ENCODE measurements at regions not wholly inside any gene's neighbourhood (a gene's known extent, or its start where the extent isn't known, plus 50 kb on each side); places are given as distances from the start of the nearest gene placed in this dataset.

DNA sequence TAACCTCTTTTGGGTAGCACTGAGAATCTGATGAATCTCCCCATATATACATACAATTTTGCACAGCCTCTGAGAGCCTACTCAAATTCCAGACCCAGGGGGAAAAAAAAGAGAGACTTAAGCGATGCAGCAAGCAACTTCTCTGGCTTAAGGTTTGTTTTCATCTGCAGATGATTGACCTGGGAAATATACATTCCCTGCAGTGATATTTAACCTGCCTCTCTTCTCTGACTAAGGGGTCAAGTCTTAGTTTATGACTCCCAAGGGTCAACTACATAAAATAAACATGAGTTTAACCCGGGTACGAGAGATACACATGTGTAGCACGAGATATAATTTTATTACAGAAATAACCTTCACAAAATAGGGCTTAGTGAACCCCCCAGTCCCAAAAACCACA lies 737.8 kb downstream of the TUSC7 start:
- ATAC-seq (no peak), DNase-seq (no peak)
- Histone ChIP-seq H3K27me3 (ENCODE audit: low read length) (no peaks in the 10 kb centered on the region), H3K9me2 (replicated peaks; ENCODE audit: low read length) (no peaks in the 10 kb centered on the region), H4K20me1 (ENCODE audit: low read length) (no peaks in the 10 kb centered on the region), H3K4me2 (ENCODE audit: low read length) (no peak overlapping the region), H3K9me3 (ENCODE audit: low read length) (peaks cover 11% of the 10 kb centered on the region), H2AFZ (ENCODE audit: low read length) (no peak overlapping the region), H3K27ac (ENCODE audit: low read length) (no peak overlapping the region), H3K4me3 (ENCODE audit: low read length) (no peak overlapping the region), H3K4me1 (ENCODE audit: insufficient read depth, low read length) (no peaks in the 10 kb centered on the region), H3K79me2 (ENCODE audit: low read length) (no peaks in the 10 kb centered on the region), H3F3A (ENCODE audit: low read length, unreplicated experiment) (no peaks in the 10 kb centered on the region), H3K9ac (ENCODE audit: low read length) (no peak overlapping the region), H3K36me3 (ENCODE audit: low read depth, low read length) (no peaks in the 10 kb centered on the region)
- ChIA-PET CTCF (no interaction called here), POLR2A (ENCODE audit: unreplicated experiment) (no interaction called here)
- intact Hi-C loops (cut with micrococcal nuclease): no loop called here
- TF ChIP-seq, protein P1, sequence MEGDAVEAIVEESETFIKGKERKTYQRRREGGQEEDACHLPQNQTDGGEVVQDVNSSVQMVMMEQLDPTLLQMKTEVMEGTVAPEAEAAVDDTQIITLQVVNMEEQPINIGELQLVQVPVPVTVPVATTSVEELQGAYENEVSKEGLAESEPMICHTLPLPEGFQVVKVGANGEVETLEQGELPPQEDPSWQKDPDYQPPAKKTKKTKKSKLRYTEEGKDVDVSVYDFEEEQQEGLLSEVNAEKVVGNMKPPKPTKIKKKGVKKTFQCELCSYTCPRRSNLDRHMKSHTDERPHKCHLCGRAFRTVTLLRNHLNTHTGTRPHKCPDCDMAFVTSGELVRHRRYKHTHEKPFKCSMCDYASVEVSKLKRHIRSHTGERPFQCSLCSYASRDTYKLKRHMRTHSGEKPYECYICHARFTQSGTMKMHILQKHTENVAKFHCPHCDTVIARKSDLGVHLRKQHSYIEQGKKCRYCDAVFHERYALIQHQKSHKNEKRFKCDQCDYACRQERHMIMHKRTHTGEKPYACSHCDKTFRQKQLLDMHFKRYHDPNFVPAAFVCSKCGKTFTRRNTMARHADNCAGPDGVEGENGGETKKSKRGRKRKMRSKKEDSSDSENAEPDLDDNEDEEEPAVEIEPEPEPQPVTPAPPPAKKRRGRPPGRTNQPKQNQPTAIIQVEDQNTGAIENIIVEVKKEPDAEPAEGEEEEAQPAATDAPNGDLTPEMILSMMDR (conservative IDR thresholded peaks at IDR 0.05; ENCODE audit: low read depth, low read length): no peak
- TF ChIP-seq EZH2phosphoT487 (IDR thresholded peaks at IDR 0.05; ENCODE audit: borderline replicate concordance, low read length): no peak
- no peak for TF ChIP-seq EZH2 (IDR thresholded peaks at IDR 0.05; ENCODE audit: low read length, unreplicated experiment)
- no TSS peak for BruUV-seq (replicated peaks)

DNA sequence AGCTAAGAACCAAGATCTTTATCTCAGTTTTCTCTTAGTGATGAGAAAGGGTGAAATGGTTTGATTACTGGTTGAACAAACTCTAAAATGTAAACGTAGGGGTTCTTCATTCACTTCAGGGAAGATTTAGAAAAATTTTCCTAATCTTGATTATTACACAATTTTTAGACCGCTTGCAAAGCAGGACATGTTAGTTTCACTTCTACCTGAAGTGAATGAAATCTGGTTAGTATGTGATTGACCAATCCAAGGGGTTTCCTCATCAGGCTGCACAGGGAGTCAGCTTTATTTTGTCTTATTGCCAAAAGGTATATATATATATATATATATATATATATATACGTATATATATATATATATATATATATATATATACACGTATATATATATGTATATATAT lies 740.4 kb downstream of the TUSC7 start:
- intact Hi-C loops (cut with micrococcal nuclease): no loop called here
- POLR2A ChIA-PET (ENCODE audit: unreplicated experiment): no interaction called here
- Histone ChIP-seq H3K27ac (ENCODE audit: low read length) (no peak overlapping the region), H3K27me3 (ENCODE audit: low read length) (no peaks in the 10 kb centered on the region), H3F3A (ENCODE audit: low read length, unreplicated experiment) (no peaks in the 10 kb centered on the region), H3K9ac (ENCODE audit: low read length) (no peak overlapping the region), H4K20me1 (ENCODE audit: low read length) (no peaks in the 10 kb centered on the region), H3K9me3 (ENCODE audit: low read length) (0 out of 2 replicates have a peak, but pooled peaks cover 11% of the 10 kb centered on the region), H3K4me1 (ENCODE audit: insufficient read depth, low read length) (no peaks in the 10 kb centered on the region), H3K79me2 (ENCODE audit: low read length) (no peaks in the 10 kb centered on the region), H3K9me2 (replicated peaks; ENCODE audit: low read length) (no peaks in the 10 kb centered on the region), H3K36me3 (ENCODE audit: low read depth, low read length) (no peaks in the 10 kb centered on the region), H3K4me3 (ENCODE audit: low read length) (no peak overlapping the region), H3K4me2 (ENCODE audit: low read length) (no peak overlapping the region), H2AFZ (ENCODE audit: low read length) (no peak overlapping the region)
- no peak for ATAC-seq
- no peak for DNase-seq
- no peak for TF ChIP-seq EZH2phosphoT487 (IDR thresholded peaks at IDR 0.05; ENCODE audit: borderline replicate concordance, low read length)
- TF ChIP-seq, protein P1 (conservative IDR thresholded peaks at IDR 0.05; ENCODE audit: low read depth, low read length): no peak
- CTCF ChIA-PET: no interaction called here
- BruUV-seq (replicated peaks): no TSS peak

DNA sequence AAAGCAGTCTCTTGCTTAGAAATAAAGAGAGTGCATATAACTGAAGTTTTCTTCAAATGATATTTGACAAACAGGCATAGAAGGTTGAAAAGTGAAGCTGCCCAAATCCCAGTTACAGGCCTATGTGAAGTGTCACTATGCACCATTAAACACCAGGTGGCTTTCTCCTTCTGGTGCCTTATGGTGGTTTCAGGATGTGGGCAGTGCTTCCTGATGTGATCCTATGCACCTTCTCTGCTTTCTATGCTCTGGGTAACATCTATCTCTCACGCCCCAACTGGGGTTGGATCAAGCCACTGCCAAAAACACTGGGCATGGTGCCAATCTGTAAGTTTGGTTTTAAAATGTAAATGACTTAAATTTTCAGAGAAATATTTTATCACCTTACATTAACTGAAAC lies 744.7 kb downstream of the TUSC7 start:
- H3K79me2 ChIP-seq (ENCODE audit: low read length): no peaks in the 10 kb centered on the region
- intact Hi-C loops (cut with micrococcal nuclease): no loop called here
- DNase-seq (no peak), ATAC-seq (no peak)
- no peaks in the 10 kb centered on the region for H3K36me3 ChIP-seq (ENCODE audit: low read depth, low read length)
- no TSS peak for BruUV-seq (replicated peaks)
- TF ChIP-seq EZH2phosphoT487 (IDR thresholded peaks at IDR 0.05; ENCODE audit: borderline replicate concordance, low read length): no peak
- TF ChIP-seq EZH2 (IDR thresholded peaks at IDR 0.05; ENCODE audit: low read length, unreplicated experiment): no peak
- H3F3A ChIP-seq (ENCODE audit: low read length, unreplicated experiment): no peaks in the 10 kb centered on the region
- H3K27ac ChIP-seq (ENCODE audit: low read length): no peak overlapping the region
- H3K4me3 ChIP-seq (ENCODE audit: low read length): no peak overlapping the region
- no peaks in the 10 kb centered on the region for H4K20me1 ChIP-seq (ENCODE audit: low read length)
- ChIA-PET CTCF (no interaction called here), POLR2A (ENCODE audit: unreplicated experiment) (no interaction called here)
- H3K27me3 ChIP-seq (ENCODE audit: low read length): no peaks in the 10 kb centered on the region
- H3K9me2 ChIP-seq (replicated peaks; ENCODE audit: low read length): no peaks in the 10 kb centered on the region
- H2AFZ ChIP-seq (ENCODE audit: low read length): no peak overlapping the region
- H3K4me1 ChIP-seq (ENCODE audit: insufficient read depth, low read length): no peaks in the 10 kb centered on the region
- H3K9ac ChIP-seq (ENCODE audit: low read length): no peak overlapping the region
- H3K9me3 ChIP-seq (ENCODE audit: low read length): 0 out of 2 replicates have a peak, but pooled peaks cover 18% of the 10 kb centered on the region
- no peak overlapping the region for H3K4me2 ChIP-seq (ENCODE audit: low read length)

Measured in PC-3 (cell line).